Right atrium auricular region (tissue), 2 donors: ENCODE measurements at regions not wholly inside any gene's neighbourhood (a gene's known extent, or its start where the extent isn't known, plus 50 kb on each side); places are given as distances from the start of the nearest gene placed in this dataset.
"Not testable (repeated sequence)": the region's sequence is repeated elsewhere in the genome, so short reads cannot be mapped to it uniquely, and the experiment has no call there.

Experiments used
- DNase-seq: peaks from one replicate; pipeline ENCODE4 v3.0.0-alpha.2; 2019; ENCODE audit warnings: low spot score
- H3K27ac ChIP-seq, 2 donors: fragments of 200-600 bp; sonication (generic); 1 replicate in 1 of 2; 2 replicates in 1 of 2; pipeline ENCODE4 v1.5.1; 2016 to 2019
- H3K27me3 ChIP-seq, 2 donors: fragments of 200-600 bp; sonication (generic); one replicate each; pipeline versions ENCODE4 v1.5.1 to v1.6.0; 2017 to 2019
- H3K36me3 ChIP-seq: fragments of 200-600 bp; sonication (generic); one replicate; pipeline ENCODE4 v1.5.1; 2016
- H3K4me1 ChIP-seq, 2 donors: fragments of 200-600 bp; sonication (generic); one replicate each; pipeline versions ENCODE4 v1.5.1 to v1.6.0; 2017 to 2019
- H3K4me3 ChIP-seq, 2 donors: fragments of 200-600 bp; sonication (generic); 1 replicate in 1 of 2; 2 replicates in 1 of 2; pipeline ENCODE4 v1.5.1; 2017 to 2019; ENCODE audit warnings: mild to moderate bottlenecking in 1 of 2, moderate library complexity in 1 of 2
- H3K9me3 ChIP-seq, 2 donors: fragments of 200-600 bp; sonication (generic); one replicate each; pipeline ENCODE4 v1.5.1; 2019
- CTCF ChIP-seq, 2 donors: fragments of 200-600 bp; sonication (generic); IDR thresholded peaks; one replicate each; pipeline ENCODE4 v1.5.1; 2019; ENCODE audit warnings: antibody characterized with exemption in 2 of 2

GRCh38 chr18:55687106-55687505 lies 99.1 kb upstream of the TCF4 start:
- no peak for TF ChIP-seq CTCF (IDR thresholded peaks at IDR 0.05)
- no peak overlapping the region for H3K4me3 ChIP-seq
- no peaks in the 10 kb centered on the region for H3K36me3 ChIP-seq
- DNase-seq = no peak
- no peaks in the 10 kb centered on the region for H3K4me1 ChIP-seq
- no peaks in the 10 kb centered on the region for H3K27me3 ChIP-seq
- H3K27ac ChIP-seq = no peak overlapping the region
- no peaks in the 10 kb centered on the region for H3K9me3 ChIP-seq

GRCh38 chr18:55685638-55686037 lies 97.6 kb upstream of the TCF4 start:
- no peak for TF ChIP-seq CTCF (IDR thresholded peaks at IDR 0.05)
- DNase-seq = no peak
- H3K27me3 ChIP-seq = no peaks in the 10 kb centered on the region
- H3K27ac ChIP-seq = no peak overlapping the region
- H3K36me3 ChIP-seq = no peaks in the 10 kb centered on the region
- no peaks in the 10 kb centered on the region for H3K9me3 ChIP-seq
- H3K4me1 ChIP-seq = no peaks in the 10 kb centered on the region
- no peak overlapping the region for H3K4me3 ChIP-seq

- Histone ChIP-seq H3K27me3 (no peaks in the 10 kb centered on the region), H3K9me3 (no peaks in the 10 kb centered on the region), H3K4me1 (peaks cover 0 to 16% of the 10 kb centered on the region in 2 donors), H3K27ac (no peak overlapping the region), H3K4me3 (peak overlapping the region in 1 of 2 donors; percentile 24), H3K36me3 (no peaks in the 10 kb centered on the region)
- TF ChIP-seq CTCF (IDR thresholded peaks at IDR 0.05) = no peak
- no peak for DNase-seq
Measured at GRCh38 chr18:55672574-55673361, 84.8 kb upstream of the TCF4 start.

- no peaks in the 10 kb centered on the region for H3K9me3 ChIP-seq
- TF ChIP-seq CTCF (IDR thresholded peaks at IDR 0.05) = no peak
- H3K36me3 ChIP-seq = no peaks in the 10 kb centered on the region
- no peaks in the 10 kb centered on the region for H3K27me3 ChIP-seq
- no peak overlapping the region for H3K4me3 ChIP-seq
- no peak for DNase-seq
- H3K4me1 ChIP-seq = no peaks in the 10 kb centered on the region
- no peak overlapping the region for H3K27ac ChIP-seq
Measured at GRCh38 chr18:55665506-55665905, 77.5 kb upstream of the TCF4 start.

- H3K4me3 ChIP-seq, H3K9me3 ChIP-seq, DNase-seq, H3K4me1 ChIP-seq, H3K36me3 ChIP-seq, H3K27me3 ChIP-seq, H3K27ac ChIP-seq: not testable (repeated sequence)
Measured at GRCh38 chr18:55664758-55665400, 76.9 kb upstream of the TCF4 start.

- H3K36me3 ChIP-seq = no peaks in the 10 kb centered on the region
- TF ChIP-seq CTCF (IDR thresholded peaks at IDR 0.05) = no peak
- no peak for DNase-seq
- no peaks in the 10 kb centered on the region for H3K27me3 ChIP-seq
- H3K4me1 ChIP-seq = no peaks in the 10 kb centered on the region
- no peak overlapping the region for H3K4me3 ChIP-seq
- H3K27ac ChIP-seq = no peak overlapping the region
- no peaks in the 10 kb centered on the region for H3K9me3 ChIP-seq
Measured at GRCh38 chr18:55663891-55664290, 75.9 kb upstream of the TCF4 start.
